Adrenal gland (tissue), 9 donors: ENCODE measurements at regions not wholly inside any gene's neighbourhood (a gene's known extent, or its start where the extent isn't known, plus 50 kb on each side); places are given as distances from the start of the nearest gene placed in this dataset.

Source experiments
- DNase-seq, 7 donors: peaks; one replicate each; pipeline ENCODE4 v3.0.0-alpha.2; 2019 to 2020
- H3K27ac ChIP-seq, 5 donors: fragments of 200-600 bp; sonication (generic) in 4 of 5; 1 replicate in 3 of 5; 2 replicates in 2 of 5; pipeline versions ENCODE4 v1.5.1 to v1.8.0; 2016 to 2020; ENCODE audit warnings: mild to moderate bottlenecking in 1 of 5
- H3K27me3 ChIP-seq: fragments of 200-600 bp; 2 replicates; pipeline ENCODE4 v1.8.0; 2021
- H3K36me3 ChIP-seq, 2 donors: fragments of 200-600 bp; replicated peaks in 1 of 2; 1 replicate in 1 of 2; 2 replicates in 1 of 2; pipeline versions ENCODE4 v1.5.1 to v1.8.0; 2018 to 2022
- H3K4me1 ChIP-seq, 2 donors: fragments of 200-600 bp; replicated peaks in 1 of 2; 1 replicate in 1 of 2; 2 replicates in 1 of 2; pipeline versions ENCODE4 v1.5.1 to v1.8.0; 2018 to 2021
- H3K4me3 ChIP-seq, 4 donors: fragments of 200-600 bp; sonication (generic) in 3 of 4; one replicate each; pipeline ENCODE4 v1.5.1; 2016 to 2018
- H3K9me3 ChIP-seq, 3 donors: fragments of 200-600 bp; sonication (generic) in 1 of 3; replicated peaks in 1 of 3; 1 replicate in 2 of 3; 2 replicates in 1 of 3; pipeline versions ENCODE4 v1.5.1 to v1.8.0; 2016 to 2021
- CTCF ChIP-seq, 6 experiments: fragments of 450-650 bp in 4 of 6; fragments of 200-600 bp in 2 of 6; sonication (generic) in 1 of 6; IDR thresholded peaks; 1 replicate in 5 of 6; 2 replicates in 1 of 6; pipeline versions ENCODE4 v1.5.1 to v1.8.0; 2016 to 2021; ENCODE audit warnings: antibody characterized with exemption in 6 of 6, mild to moderate bottlenecking in 2 of 6, moderate library complexity in 1 of 6
- POLR2A ChIP-seq, 2 donors: fragments of 450-650 bp; IDR thresholded peaks; one replicate each; pipeline ENCODE4 v1.6.1; 2017; ENCODE audit warnings: antibody characterized with exemption in 2 of 2, mild to moderate bottlenecking in 2 of 2, moderate library complexity in 1 of 2
- WGBS, 4 donors: extraction: QIAGEN DNeasy Blood & Tissue Kit in 2 of 4; methylation state at CpG; one replicate each; pipeline versions ENCODE4 v1.1.5 to v1.1.7; 2013 to 2017; 5-methylcytosine and 5-hydroxymethylcytosine counted together
- intact Hi-C, 2 donors: fragments of 100-400 bp; cut with DNase I; formaldehyde crosslinking; loops; one replicate each; pipeline versions ENCODE4 v1.14.1 to v1.15.0; 2022 to 2023
- donor health status: healthy with polysubstance abuse.
- donor health status: Bipolar disorder and iron deficiency.
- donor health status: DM: yes; HTN: yes; CAD: no.
- donor health status: DM: no; HTN: no; CAD: no.
- donor health status: DM: no; HTN: no; CAD: no.

GRCh38 chr13:22137361-22138050 is 466.6 kb downstream of the FGF9 start:
- no peaks in the 10 kb centered on the region for H3K9me3 ChIP-seq
- WGBS, 4 donors: 77 to 89% (median 82%) methylated on average over 4 of the region's 4 CpGs
- intact Hi-C loops: no loop called here

GRCh38 chr13:22138947-22139346 is 468.1 kb downstream of the FGF9 start:
- intact Hi-C loops: no loop called here
- no peak overlapping the region for H3K27ac ChIP-seq
- H3K27me3 ChIP-seq: no peaks in the 10 kb centered on the region
- H3K9me3 ChIP-seq: no peaks in the 10 kb centered on the region
- TF ChIP-seq POLR2A (IDR thresholded peaks at IDR 0.05) (no peak), CTCF (IDR thresholded peaks at IDR 0.05) (no peak)
- no peaks in the 10 kb centered on the region for H3K36me3 ChIP-seq
- WGBS, 4 donors: 86 to 91% (median 88%) methylated on average over 8 of the region's 8 CpGs
- no peak overlapping the region for H3K4me3 ChIP-seq
- DNase-seq: no peak
- H3K4me1 ChIP-seq: no peaks in the 10 kb centered on the region

More at GRCh38 chr13:22137361-22138050, 466.6 kb downstream of the FGF9 start:
- no peaks in the 10 kb centered on the region for H3K27me3 ChIP-seq
- no peak overlapping the region for H3K4me3 ChIP-seq
- H3K4me1 ChIP-seq: no peaks in the 10 kb centered on the region
- no peak overlapping the region for H3K27ac ChIP-seq
- no peak for DNase-seq
- no peaks in the 10 kb centered on the region for H3K36me3 ChIP-seq
- TF ChIP-seq CTCF (IDR thresholded peaks at IDR 0.05) (no peak), POLR2A (IDR thresholded peaks at IDR 0.05) (no peak)

GRCh38 chr13:22141716-22142115 is 470.8 kb downstream of the FGF9 start:
- intact Hi-C loops: no loop called here
- no peaks in the 10 kb centered on the region for H3K36me3 ChIP-seq
- TF ChIP-seq POLR2A (IDR thresholded peaks at IDR 0.05): no peak
- TF ChIP-seq CTCF (IDR thresholded peaks at IDR 0.05): no peak
- no peaks in the 10 kb centered on the region for H3K4me1 ChIP-seq
- H3K4me3 ChIP-seq: no peak overlapping the region
- no peak for DNase-seq
- WGBS, 4 donors: 72 to 93% (median 86%) methylated on average over 1 of the region's 1 CpG
- H3K27ac ChIP-seq: no peak overlapping the region
- H3K27me3 ChIP-seq: no peaks in the 10 kb centered on the region
- no peaks in the 10 kb centered on the region for H3K9me3 ChIP-seq

- TF ChIP-seq CTCF (IDR thresholded peaks at IDR 0.05): no peak
- no peak for TF ChIP-seq POLR2A (IDR thresholded peaks at IDR 0.05)
- Histone ChIP-seq H3K9me3 (no peaks in the 10 kb centered on the region), H3K4me3 (no peak overlapping the region), H3K36me3 (no peaks in the 10 kb centered on the region), H3K27ac (no peak overlapping the region), H3K27me3 (no peaks in the 10 kb centered on the region), H3K4me1 (no peaks in the 10 kb centered on the region)
- DNase-seq: no peak
- intact Hi-C loops: no loop called here
- WGBS, 4 donors: 64 to 83% (median 72%) methylated on average over 1 of the region's 1 CpG
Observed at GRCh38 chr13:22143671-22144070, 472.8 kb downstream of the FGF9 start.
